ENCODE measurements at regions not wholly inside any gene's neighbourhood (a gene's known extent, or its start where the extent isn't known, plus 50 kb on each side); places are given as distances from the start of the nearest gene placed in this dataset.

DNA sequence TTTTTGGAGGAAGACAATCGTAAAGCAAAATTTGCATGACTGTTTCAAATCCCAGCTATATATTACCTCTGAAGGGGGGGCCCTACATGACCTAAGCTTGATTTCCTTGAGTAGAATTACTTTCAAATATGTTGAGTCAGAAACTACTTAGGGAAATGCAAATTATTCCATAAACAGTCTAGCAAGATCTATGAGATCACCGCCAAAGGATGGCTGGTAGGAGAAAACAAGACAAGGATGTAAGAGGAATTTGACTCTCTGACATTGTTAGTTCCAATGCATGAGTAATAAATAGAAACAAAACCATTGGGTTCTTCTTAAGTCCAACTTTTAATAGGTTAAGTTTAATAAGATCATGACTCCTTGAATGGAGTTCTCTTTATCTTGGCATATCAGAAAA, 561.4 kb downstream of the CDY2B start:
- Histone ChIP-seq H3K27ac (ENCODE audit: insufficient read depth, low read depth, low read length) (peak overlapping the region; percentile 98), H3K9me3 (replicated peaks; ENCODE audit: control insufficient read depth, insufficient read depth, low read length) (no peaks in the 10 kb centered on the region), H3K9ac (replicated peaks; ENCODE audit: extremely low read depth, insufficient read depth, low read length) (peak overlapping the region; percentile 57), H2AFZ (ENCODE audit: low read depth, low read length) (no peak overlapping the region), H3K4me3 (replicated peaks in 1 of 3; ENCODE audit: insufficient read depth in 1 of 3, low read depth in 1 of 3, low read length in 3 of 3) (no peak overlapping the region), H3K27me3 (ENCODE audit: control insufficient read depth in 2 of 2, insufficient read depth in 2 of 2, low read length in 2 of 2) (no peaks in the 10 kb centered on the region), H3K79me2 (ENCODE audit: control insufficient read depth, insufficient read depth, low read length) (no peaks in the 10 kb centered on the region), H3K4me1 (ENCODE audit: control insufficient read depth, extremely low read depth, insufficient read depth, low read length) (peaks cover 27% of the 10 kb centered on the region), H3K4me2 (ENCODE audit: insufficient read depth, low read length) (no peak overlapping the region), H3K9me1 (replicated peaks; ENCODE audit: control insufficient read depth, extremely low read depth, insufficient read depth, low read length) (no peaks in the 10 kb centered on the region), H3K36me3 (ENCODE audit: control insufficient read depth in 2 of 2, extremely low read depth in 1 of 2, insufficient read depth in 2 of 2, low read length in 2 of 2) (no peaks in the 10 kb centered on the region), H4K20me1 (replicated peaks; ENCODE audit: control insufficient read depth, extremely low read depth, insufficient read depth, low read length) (no peaks in the 10 kb centered on the region)
- CTCF ChIA-PET = no interaction called here
- TF ChIP-seq FOS (IDR thresholded peaks at IDR 0.05; ENCODE audit: borderline replicate concordance, insufficient read depth, low read length) (no peak), EZH2 (IDR thresholded peaks at IDR 0.05; ENCODE audit: borderline replicate concordance, low read depth, low read length, severe bottlenecking) (no peak), JUN (IDR thresholded peaks at IDR 0.05; ENCODE audit: borderline replicate concordance, insufficient read depth, insufficient read length, low read depth) (no peak), POLR2AphosphoS5 (IDR thresholded peaks at IDR 0.05; ENCODE audit: insufficient read depth, low read depth, low read length) (no peak), POLR2A (IDR thresholded peaks at IDR 0.05; ENCODE audit: low read depth, low read length) (no peak), GATA2 (IDR thresholded peaks at IDR 0.05; ENCODE audit: insufficient read depth, insufficient read length, low read depth, low read length) (no peak), MYC (IDR thresholded peaks at IDR 0.05; ENCODE audit: low read depth, low read length) (no peak)
- TF ChIP-seq, protein P1, sequence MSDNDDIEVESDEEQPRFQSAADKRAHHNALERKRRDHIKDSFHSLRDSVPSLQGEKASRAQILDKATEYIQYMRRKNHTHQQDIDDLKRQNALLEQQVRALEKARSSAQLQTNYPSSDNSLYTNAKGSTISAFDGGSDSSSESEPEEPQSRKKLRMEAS (IDR thresholded peaks at IDR 0.05; ENCODE audit: insufficient read depth, insufficient read length) = no peak
- TF ChIP-seq, protein P2, sequence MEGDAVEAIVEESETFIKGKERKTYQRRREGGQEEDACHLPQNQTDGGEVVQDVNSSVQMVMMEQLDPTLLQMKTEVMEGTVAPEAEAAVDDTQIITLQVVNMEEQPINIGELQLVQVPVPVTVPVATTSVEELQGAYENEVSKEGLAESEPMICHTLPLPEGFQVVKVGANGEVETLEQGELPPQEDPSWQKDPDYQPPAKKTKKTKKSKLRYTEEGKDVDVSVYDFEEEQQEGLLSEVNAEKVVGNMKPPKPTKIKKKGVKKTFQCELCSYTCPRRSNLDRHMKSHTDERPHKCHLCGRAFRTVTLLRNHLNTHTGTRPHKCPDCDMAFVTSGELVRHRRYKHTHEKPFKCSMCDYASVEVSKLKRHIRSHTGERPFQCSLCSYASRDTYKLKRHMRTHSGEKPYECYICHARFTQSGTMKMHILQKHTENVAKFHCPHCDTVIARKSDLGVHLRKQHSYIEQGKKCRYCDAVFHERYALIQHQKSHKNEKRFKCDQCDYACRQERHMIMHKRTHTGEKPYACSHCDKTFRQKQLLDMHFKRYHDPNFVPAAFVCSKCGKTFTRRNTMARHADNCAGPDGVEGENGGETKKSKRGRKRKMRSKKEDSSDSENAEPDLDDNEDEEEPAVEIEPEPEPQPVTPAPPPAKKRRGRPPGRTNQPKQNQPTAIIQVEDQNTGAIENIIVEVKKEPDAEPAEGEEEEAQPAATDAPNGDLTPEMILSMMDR (IDR thresholded peaks at IDR 0.05; ENCODE audit: extremely low read depth in 1 of 2, insufficient read depth in 1 of 2, low read depth in 1 of 2, low read length in 2 of 2) = no peak
- DNase-seq (ENCODE audit: low read depth, low spot score) = peak; percentile 35
- BruUV-seq (replicated peaks) = no TSS peak
- dilution Hi-C loops (cut with MboI; ENCODE audit: extremely low pct_ligation_motif_present, low sequenced_read_pairs) (no loop called here), intact Hi-C loops (cut with micrococcal nuclease) (loop anchor here (1.0 kb wide), 1 partner anchor 86 kb away; no protein-coding TSS in a partner anchor)
- POLR2A ChIA-PET = no interaction called here
- peak; percentile 68 for FAIRE-seq
